Endothelial cell of umbilical vein (primary cell): ENCODE measurements at regions not wholly inside any gene's neighbourhood (a gene's known extent, or its start where the extent isn't known, plus 50 kb on each side); places are given as distances from the start of the nearest gene placed in this dataset.

Source experiments
- BruUV-seq: library from RNA; stranded (reverse); fragments of 400-500 nt; replicated peaks from 2 replicates; lab custom pipeline; 2021; lab: Mats Ljungman, UMichigan
- CTCF ChIA-PET: fragments of 300-600, 350-600 bp; sonication (Branson Sonifier 250); formaldehyde crosslinking; loops from one replicate; lab custom pipeline; 2021; ENCODE audit warnings: antibody characterized with exemption, inconsistent platforms; lab: Charles Lee
- POLR2A ChIA-PET: fragments of 300-600, 350-600 bp; sonication (Branson Sonifier 250); formaldehyde crosslinking; loops from one replicate; lab custom pipeline; 2021; ENCODE audit warnings: antibody characterized with exemption, inconsistent platforms; lab: Charles Lee
- DNase-seq: peaks from one replicate; pipeline ENCODE4 v3.0.0-alpha.2; 2011; ENCODE audit warnings: low read depth, low spot score
- FAIRE-seq: peaks from 2 replicates; lab custom pipeline; 2011; peaks lifted over from hg19 to GRCh38; lab: Jason Lieb, UNC
- H2AFZ ChIP-seq: 2 replicates; pipeline ENCODE4 v1.6.0; 2012; ENCODE audit warnings: low read depth, low read length, control low read depth, inconsistent platforms
- H3K27ac ChIP-seq: 2 replicates; pipeline ENCODE4 v1.5.1; 2011; ENCODE audit warnings: low read depth, mild to moderate bottlenecking, control low read depth, low read length, moderate library complexity; ENCODE audit not compliant: insufficient read depth
- H3K27me3 ChIP-seq, 2 experiments: 2 replicates each; pipeline versions ENCODE4 v1.6.0 to v1.6.1; 2011; ENCODE audit warnings: low read length in 2 of 2, mixed read lengths in 1 of 2; ENCODE audit not compliant: control insufficient read depth in 2 of 2, insufficient read depth in 2 of 2
- H3K36me3 ChIP-seq, 2 experiments: 2 replicates in 1 of 2; 3 replicates in 1 of 2; pipeline ENCODE4 v1.5.1; 2011; ENCODE audit warnings: low read length in 2 of 2, mild to moderate bottlenecking in 1 of 2, moderate library complexity in 1 of 2; ENCODE audit not compliant: control insufficient read depth in 2 of 2, insufficient read depth in 2 of 2; ENCODE audit errors: extremely low read depth in 1 of 2
- H3K4me1 ChIP-seq: 3 replicates; pipeline ENCODE4 v1.5.1; 2011; ENCODE audit warnings: mild to moderate bottlenecking, low read length; ENCODE audit not compliant: control insufficient read depth, insufficient read depth; ENCODE audit errors: extremely low read depth
- H3K4me2 ChIP-seq: 2 replicates; pipeline ENCODE4 v1.6.1; 2011; ENCODE audit warnings: low read length, control low read depth, mixed read lengths; ENCODE audit not compliant: insufficient read depth
- H3K4me3 ChIP-seq, 3 experiments: fragments of 200-600 bp in 1 of 3; sonication (generic), shearing (Covaris generic) in 1 of 3; replicated peaks in 1 of 3; 2 replicates each; pipeline ENCODE4 v1.5.1; 2011 to 2016; ENCODE audit warnings: control low read depth in 3 of 3, low read length in 3 of 3, mild to moderate bottlenecking in 2 of 3, inconsistent platforms in 1 of 3, low read depth in 1 of 3, moderate library complexity in 1 of 3; ENCODE audit not compliant: insufficient read depth in 1 of 3
- H3K79me2 ChIP-seq: 2 replicates; pipeline ENCODE4 v1.6.0; 2012; ENCODE audit warnings: low read length, inconsistent platforms; ENCODE audit not compliant: control insufficient read depth, insufficient read depth
- H3K9ac ChIP-seq: replicated peaks from 2 replicates; pipeline ENCODE3; 2011; ENCODE audit warnings: low read length, control low read depth; ENCODE audit not compliant: insufficient read depth; ENCODE audit errors: extremely low read depth
- H3K9me1 ChIP-seq: replicated peaks from 3 replicates; pipeline ENCODE4 v1.6.0; 2011; ENCODE audit warnings: mild to moderate bottlenecking, low read length; ENCODE audit not compliant: control insufficient read depth, insufficient read depth; ENCODE audit errors: extremely low read depth
- H3K9me3 ChIP-seq: replicated peaks from 2 replicates; pipeline ENCODE4 v1.5.1; 2012; ENCODE audit warnings: low read length, inconsistent platforms; ENCODE audit not compliant: control insufficient read depth, insufficient read depth
- H4K20me1 ChIP-seq: replicated peaks from 2 replicates; pipeline ENCODE3; 2011; ENCODE audit warnings: mild to moderate bottlenecking, low read length; ENCODE audit not compliant: control insufficient read depth, insufficient read depth; ENCODE audit errors: extremely low read depth
- CTCF ChIP-seq, 2 donors: IDR thresholded peaks; 1 replicate in 1 of 2; 2 replicates in 1 of 2; pipeline ENCODE4 v1.5.1; 2011; ENCODE audit warnings: low read length in 2 of 2, mild to moderate bottlenecking in 2 of 2, moderate library complexity in 2 of 2, control low read depth in 1 of 2, inconsistent platforms in 1 of 2, low read depth in 1 of 2; ENCODE audit not compliant: insufficient read depth in 1 of 2; ENCODE audit errors: extremely low read depth in 1 of 2
- EZH2 ChIP-seq: IDR thresholded peaks from 2 replicates; pipeline ENCODE4 v1.6.1; 2012; ENCODE audit warnings: borderline replicate concordance, low read depth, mild to moderate bottlenecking, moderate library complexity, low read length, inconsistent platforms; ENCODE audit not compliant: severe bottlenecking
- FOS ChIP-seq: IDR thresholded peaks from 2 replicates; pipeline ENCODE4 v1.6.1; 2011; ENCODE audit warnings: mild to moderate bottlenecking, low read length, moderate library complexity, borderline replicate concordance; ENCODE audit not compliant: insufficient read depth
- GATA2 ChIP-seq: IDR thresholded peaks from 2 replicates; pipeline ENCODE4 v1.7.0; 2011; ENCODE audit warnings: low read depth, mild to moderate bottlenecking, moderate library complexity, mixed read lengths, low read length; ENCODE audit not compliant: insufficient read length, insufficient read depth
- JUN ChIP-seq: IDR thresholded peaks from 2 replicates; pipeline ENCODE4 v1.6.1; 2011; ENCODE audit warnings: borderline replicate concordance, low read depth; ENCODE audit not compliant: insufficient read length, insufficient read depth
- MAX ChIP-seq: IDR thresholded peaks from 2 replicates; pipeline ENCODE4 v1.6.1; 2011; ENCODE audit not compliant: insufficient read depth, insufficient read length
- MYC ChIP-seq: IDR thresholded peaks from one replicate; pipeline ENCODE4 v1.6.1; 2011; ENCODE audit warnings: mild to moderate bottlenecking, low read depth, low read length
- POLR2A ChIP-seq: IDR thresholded peaks from 2 replicates; pipeline ENCODE4 v1.6.1; 2012; ENCODE audit warnings: low read depth, mild to moderate bottlenecking, control low read depth, low read length
- POLR2AphosphoS5 ChIP-seq: IDR thresholded peaks from 2 replicates; pipeline ENCODE4 v1.6.1; 2012; ENCODE audit warnings: low read depth, mild to moderate bottlenecking, control low read depth, low read length, moderate library complexity; ENCODE audit not compliant: insufficient read depth
- dilution Hi-C: fragments of 300-500 bp; cut with MboI; formaldehyde crosslinking; loops from one replicate; pipeline ENCODE4 v1.15.0; 2019; ENCODE audit warnings: low sequenced_read_pairs; ENCODE audit not compliant: extremely low pct_ligation_motif_present
- intact Hi-C: fragments of 100-400 bp; cut with micrococcal nuclease; formaldehyde crosslinking; loops from one replicate; pipeline ENCODE4 v1.10.0; 2022

GRCh38 chr3:107236655-107237337, 140.4 kb upstream of the CCDC54 start:
- intact Hi-C loops, result loop anchor here (1.0 to 10.0 kb wide), 10 partner anchors 185 to 1316 kb away; partner anchors contain the start of gene IFT57
- H3K4me1 ChIP-seq, result peaks cover 1% of the 10 kb centered on the region
- dilution Hi-C loops, result no loop called here
- POLR2A ChIA-PET, result no interaction called here
- no peak overlapping the region for H3K4me3 ChIP-seq
- no peaks in the 10 kb centered on the region for H3K36me3 ChIP-seq
- H4K20me1 ChIP-seq, result no peaks in the 10 kb centered on the region
- FAIRE-seq (no peak), DNase-seq (no peak)
- BruUV-seq, result no TSS peak
- no peak overlapping the region for H3K9ac ChIP-seq
- CTCF ChIA-PET, result interaction anchor here (0.7 to 7.2 kb wide), 33 partner anchors 9 to 1678 kb away, joined by 3 to 82 read pairs (median 8); no protein-coding TSS in a partner anchor
- H3K9me1 ChIP-seq, result no peaks in the 10 kb centered on the region
- no peaks in the 10 kb centered on the region for H3K27me3 ChIP-seq
- H3K4me2 ChIP-seq, result no peak overlapping the region
- TF ChIP-seq MAX (no peak), FOS (no peak), POLR2A (no peak), POLR2AphosphoS5 (no peak), MYC (no peak), JUN (no peak), CTCF (IDR thresholded peaks at IDR 0.05; ENCODE audit: extremely low read depth in 1 of 2, insufficient read depth in 1 of 2, low read depth in 1 of 2, low read length in 2 of 2) (no peak), EZH2 (no peak), GATA2 (no peak)
- H3K9me3 ChIP-seq, result no peaks in the 10 kb centered on the region
- H2AFZ ChIP-seq, result no peak overlapping the region
- no peak overlapping the region for H3K27ac ChIP-seq
- H3K79me2 ChIP-seq, result no peaks in the 10 kb centered on the region
